ENCODE measurements at regions not wholly inside any gene's neighbourhood (a gene's known extent, or its start where the extent isn't known, plus 50 kb on each side); places are given as distances from the start of the nearest gene placed in this dataset.

DNA sequence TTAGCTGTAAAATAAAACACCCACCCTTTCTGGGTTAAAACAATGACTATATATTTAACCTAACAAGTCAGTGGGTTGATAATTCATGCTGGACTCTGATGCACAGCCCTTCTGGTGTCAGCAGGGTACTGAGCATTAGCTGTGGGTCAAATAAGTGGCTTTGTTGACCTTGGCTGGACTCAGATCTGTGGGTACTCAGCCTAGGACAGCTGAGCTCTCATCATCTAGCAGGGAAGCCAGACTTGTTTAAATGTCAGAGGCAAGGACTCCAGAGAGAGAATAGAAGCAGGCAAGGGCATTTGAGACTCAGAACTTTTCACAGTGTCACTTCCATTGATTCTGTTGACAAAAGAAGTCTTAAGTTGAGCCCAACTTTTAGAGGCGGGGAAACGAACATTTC lies 1063.8 kb upstream of the CDH8 start:
- no peak overlapping the region for H3K27ac Mint-ChIP-seq
- H2BK5ac ChIP-seq (ENCODE audit: insufficient read length, low read length), result no peak overlapping the region
- WGBS (ENCODE audit: extremely low coverage, insufficient read length, low lambda C conversion rate), result no CpG with 5 or more reads among the region's 2 CpGs
- H3K23ac ChIP-seq (ENCODE audit: insufficient read length, low read depth, low read length), result no peak overlapping the region
- no peak overlapping the region for H3K9ac ChIP-seq (ENCODE audit: extremely low read depth, insufficient read length, low read length)
- no peak overlapping the region for H3K4ac ChIP-seq (ENCODE audit: low read depth, low read length)
- H2BK20ac ChIP-seq (ENCODE audit: low read depth, low read length, poor library complexity, severe bottlenecking), result no peak overlapping the region
- no peaks in the 10 kb centered on the region for H3K27me3 Mint-ChIP-seq (ENCODE audit: low read depth)
- H3K4me3 Mint-ChIP-seq, result no peak overlapping the region
- H3K79me1 ChIP-seq (ENCODE audit: insufficient read depth, low read depth, low read length, poor library complexity, severe bottlenecking), result no peaks in the 10 kb centered on the region
- H3K23me2 ChIP-seq (ENCODE audit: insufficient read length, low read depth, low read length, poor library complexity, severe bottlenecking), result no peaks in the 10 kb centered on the region
- no peak overlapping the region for H2BK120ac ChIP-seq (ENCODE audit: low read depth, low read length, poor library complexity, severe bottlenecking)
- H3K36me3 Mint-ChIP-seq (ENCODE audit: insufficient read depth in 1 of 3, low read depth in 3 of 3), result no peaks in the 10 kb centered on the region
- H4K8ac ChIP-seq (replicated peaks; ENCODE audit: insufficient read length, low read depth, low read length), result no peak overlapping the region
- TF ChIP-seq, protein P1, sequence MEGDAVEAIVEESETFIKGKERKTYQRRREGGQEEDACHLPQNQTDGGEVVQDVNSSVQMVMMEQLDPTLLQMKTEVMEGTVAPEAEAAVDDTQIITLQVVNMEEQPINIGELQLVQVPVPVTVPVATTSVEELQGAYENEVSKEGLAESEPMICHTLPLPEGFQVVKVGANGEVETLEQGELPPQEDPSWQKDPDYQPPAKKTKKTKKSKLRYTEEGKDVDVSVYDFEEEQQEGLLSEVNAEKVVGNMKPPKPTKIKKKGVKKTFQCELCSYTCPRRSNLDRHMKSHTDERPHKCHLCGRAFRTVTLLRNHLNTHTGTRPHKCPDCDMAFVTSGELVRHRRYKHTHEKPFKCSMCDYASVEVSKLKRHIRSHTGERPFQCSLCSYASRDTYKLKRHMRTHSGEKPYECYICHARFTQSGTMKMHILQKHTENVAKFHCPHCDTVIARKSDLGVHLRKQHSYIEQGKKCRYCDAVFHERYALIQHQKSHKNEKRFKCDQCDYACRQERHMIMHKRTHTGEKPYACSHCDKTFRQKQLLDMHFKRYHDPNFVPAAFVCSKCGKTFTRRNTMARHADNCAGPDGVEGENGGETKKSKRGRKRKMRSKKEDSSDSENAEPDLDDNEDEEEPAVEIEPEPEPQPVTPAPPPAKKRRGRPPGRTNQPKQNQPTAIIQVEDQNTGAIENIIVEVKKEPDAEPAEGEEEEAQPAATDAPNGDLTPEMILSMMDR (conservative IDR thresholded peaks at IDR 0.05), result no peak
- no peaks in the 10 kb centered on the region for H3K4me1 Mint-ChIP-seq
- H3K9me3 ChIP-seq (ENCODE audit: control insufficient read depth, low read depth, low read length), result no peaks in the 10 kb centered on the region
- H4K91ac ChIP-seq (ENCODE audit: insufficient read length, low read depth, low read length), result no peak overlapping the region
- H4K5ac ChIP-seq (ENCODE audit: insufficient read length, low read depth, low read length), result no peak overlapping the region
- H3K14ac ChIP-seq (ENCODE audit: insufficient read depth, low read length), result no peak overlapping the region
- H3K4me1 ChIP-seq (ENCODE audit: insufficient read depth, low read length), result no peaks in the 10 kb centered on the region
- DNase-seq, result no peak
- no peaks in the 10 kb centered on the region; the same call in 1 of the 2 replicates for H3K27me3 ChIP-seq (ENCODE audit: insufficient read depth, low read length)
- H3K79me2 ChIP-seq (ENCODE audit: insufficient read depth, low read length), result no peaks in the 10 kb centered on the region
- no peak overlapping the region for H3K18ac ChIP-seq (ENCODE audit: insufficient read length, low read depth, low read length)
- no peak overlapping the region for H3K4me2 ChIP-seq (ENCODE audit: insufficient read depth, insufficient read length, low read length)
- no peaks in the 10 kb centered on the region for H4K20me1 ChIP-seq (ENCODE audit: control insufficient read depth, insufficient read depth, insufficient read length)
- H3K27ac ChIP-seq (ENCODE audit: insufficient read length, low read depth, low read length), result no peak overlapping the region
- no peak overlapping the region for H2AFZ ChIP-seq (ENCODE audit: low read length)
- no peak overlapping the region for H2AK5ac ChIP-seq (ENCODE audit: insufficient read length, low read length)
- H2BK12ac ChIP-seq (ENCODE audit: insufficient read length, low read depth, low read length), result no peak overlapping the region
- no peak overlapping the region for H2BK15ac ChIP-seq (ENCODE audit: low read depth, low read length)
- H3T11ph ChIP-seq (ENCODE audit: low read length), result no peak overlapping the region
- H3K56ac ChIP-seq (ENCODE audit: insufficient read length, low read depth, low read length), result no peak overlapping the region
- H3K9me3 Mint-ChIP-seq, result no peaks in the 10 kb centered on the region

All from H9 (cell line).